DMS114 treated with DMSO at 0.1 percent for 48 hours (cell line): ENCODE measurements at regions not wholly inside any gene's neighbourhood (a gene's known extent, or its start where the extent isn't known, plus 50 kb on each side); places are given as distances from the start of the nearest gene placed in this dataset.

Source experiments
- DNase-seq: peaks from one replicate; lab custom pipeline; 2025; ENCODE audit not compliant: unreplicated experiment; lab: John Stamatoyannopoulos, UW

DNA sequence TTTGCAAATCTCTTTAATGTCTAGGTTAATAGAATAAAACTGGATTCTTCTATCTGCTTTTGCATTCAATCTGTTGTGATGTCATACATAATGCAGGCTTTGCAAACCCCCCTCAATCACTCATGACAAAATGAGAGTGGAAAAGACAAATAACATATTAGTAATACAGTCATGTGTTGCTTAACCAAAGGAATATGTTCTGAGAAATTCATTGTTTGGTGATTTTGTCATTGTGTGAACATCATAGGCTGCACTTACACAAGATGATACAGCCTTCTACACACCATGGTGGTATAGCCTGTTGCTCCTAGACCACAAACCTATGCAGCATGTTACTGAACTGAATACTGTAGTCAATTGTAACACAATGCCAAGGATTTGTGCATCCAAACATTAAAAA lies 87.3 kb upstream of the SEC61G start:
- no peak for DNase-seq

DNA sequence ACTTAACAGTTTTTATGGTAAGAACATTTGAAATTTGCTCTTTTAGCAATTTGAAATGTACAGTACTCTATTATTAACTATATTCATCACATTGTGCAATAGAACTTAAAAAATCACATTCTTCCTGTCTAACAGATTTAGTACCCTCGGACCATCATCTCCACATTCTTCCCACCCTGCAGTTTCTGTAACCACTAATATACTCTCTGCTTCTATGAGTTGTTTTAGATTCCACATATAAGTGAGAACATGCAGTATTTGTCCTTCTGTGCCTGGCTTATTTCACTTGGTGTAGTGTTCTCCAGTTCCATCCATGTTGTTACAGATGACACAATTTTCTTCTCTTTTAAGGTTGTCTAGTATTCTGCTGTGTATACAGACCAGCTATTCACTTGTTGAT lies 88.9 kb upstream of the SEC61G start:
- DNase-seq = no peak

DNA sequence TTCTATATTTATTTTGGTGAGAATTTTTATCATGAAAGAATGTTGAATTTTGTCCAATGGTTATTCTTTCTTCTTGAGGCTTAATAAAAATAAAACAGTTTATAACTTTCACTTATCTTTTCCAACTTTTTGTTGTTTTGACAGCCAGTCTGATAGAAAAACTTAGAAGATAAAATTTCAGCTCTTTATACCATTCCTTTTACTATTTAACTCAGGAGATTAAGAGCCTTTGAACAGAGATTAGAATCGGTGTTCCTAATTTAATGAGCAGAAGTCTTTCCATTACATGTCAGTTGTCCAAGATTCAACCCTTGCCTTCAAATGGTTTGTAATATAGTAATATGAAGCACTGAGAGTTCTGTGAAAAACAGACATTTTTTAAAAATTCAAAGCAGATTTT lies 97.8 kb upstream of the SEC61G start:
- DNase-seq = no peak

DNA sequence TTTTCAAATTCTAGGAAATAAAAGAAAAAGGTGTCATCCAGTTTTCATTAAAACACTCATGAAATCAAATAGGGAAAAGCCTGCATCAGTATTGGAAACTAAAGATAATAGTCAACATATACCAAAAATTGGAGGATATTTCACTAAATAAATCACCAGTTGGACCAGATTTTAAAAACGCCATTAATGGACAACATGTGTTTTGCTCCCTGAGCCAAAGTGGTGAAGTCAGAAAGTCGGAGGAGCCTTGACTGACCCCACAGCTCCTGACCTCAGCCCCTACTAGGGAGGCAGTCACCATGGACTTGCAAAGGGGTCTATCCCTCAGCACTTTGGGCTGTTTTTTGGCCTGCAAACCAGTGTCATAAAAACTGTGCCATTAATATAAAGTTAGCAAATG lies 98.3 kb upstream of the SEC61G start:
- DNase-seq = no peak

DNA sequence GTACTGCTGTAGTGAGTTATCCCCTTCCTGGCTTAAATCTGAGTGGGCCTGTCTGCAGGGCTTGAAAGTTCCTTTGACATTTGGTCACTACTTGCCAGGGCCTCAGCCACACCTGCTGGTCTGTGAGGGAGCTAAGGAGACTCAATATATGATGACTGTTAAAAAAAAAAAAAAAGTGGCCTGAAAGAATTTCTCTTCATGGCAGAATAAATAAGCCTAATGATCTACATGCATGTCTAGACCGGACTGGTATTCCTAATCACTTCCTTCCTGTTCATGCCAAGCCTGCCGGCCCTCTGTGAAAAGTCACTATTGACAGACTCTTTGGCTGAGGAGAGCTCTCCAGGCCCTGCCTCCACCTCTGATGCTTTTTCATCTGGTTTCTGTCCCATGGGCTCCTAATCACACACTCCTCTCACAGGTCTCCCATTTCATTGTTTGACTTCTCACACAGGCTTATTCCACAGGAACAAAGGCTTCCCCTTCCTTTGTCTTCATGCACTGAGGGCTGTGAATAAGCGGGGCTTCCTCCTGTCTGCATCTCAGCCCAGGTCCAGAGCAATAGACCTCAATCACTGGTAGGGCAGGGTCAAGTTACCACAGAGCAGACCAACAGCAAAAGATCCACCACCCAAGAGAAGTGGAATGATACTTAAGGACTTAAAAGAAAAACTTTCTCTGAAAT lies 99.1 kb upstream of the SEC61G start:
- DNase-seq = no peak

DNA sequence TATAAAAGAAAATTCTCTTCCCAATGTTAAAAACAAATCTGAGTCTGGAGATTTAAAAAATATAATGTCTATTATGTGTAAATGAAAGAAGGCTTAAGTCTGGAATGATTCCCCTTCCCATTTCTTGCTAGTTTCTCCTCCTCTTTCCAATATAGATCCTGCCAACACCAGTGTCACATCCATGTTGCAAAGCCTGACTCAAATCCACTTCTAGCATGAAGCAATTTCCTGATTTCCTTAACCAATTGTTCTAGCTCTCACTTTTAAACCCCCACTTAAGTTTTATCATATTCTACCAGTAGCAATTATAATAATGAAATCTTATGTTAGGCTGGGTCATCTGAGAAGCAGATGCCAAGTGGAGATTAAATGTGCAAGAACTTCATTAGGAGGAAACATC lies 100.1 kb upstream of the SEC61G start:
- no peak for DNase-seq

DNA sequence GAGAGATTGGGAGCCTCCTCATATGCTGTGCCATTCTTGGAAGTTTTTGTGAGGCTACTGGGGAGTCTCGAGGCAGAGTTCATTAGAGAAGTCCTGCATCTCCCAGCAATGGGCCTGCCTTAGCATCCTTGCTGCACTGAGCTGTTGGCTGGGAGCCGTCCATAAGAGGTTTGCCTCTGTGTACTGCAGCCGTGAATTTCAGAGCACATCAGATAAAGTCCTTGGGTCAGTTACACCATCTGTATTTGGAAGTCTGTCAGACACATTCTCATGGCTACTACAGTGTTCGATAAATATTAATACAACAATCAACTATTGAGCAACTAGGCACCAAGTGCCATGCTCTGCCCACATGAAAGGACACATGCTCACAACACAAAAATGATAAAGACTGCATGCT lies 100.5 kb upstream of the SEC61G start:
- no peak for DNase-seq

DNA sequence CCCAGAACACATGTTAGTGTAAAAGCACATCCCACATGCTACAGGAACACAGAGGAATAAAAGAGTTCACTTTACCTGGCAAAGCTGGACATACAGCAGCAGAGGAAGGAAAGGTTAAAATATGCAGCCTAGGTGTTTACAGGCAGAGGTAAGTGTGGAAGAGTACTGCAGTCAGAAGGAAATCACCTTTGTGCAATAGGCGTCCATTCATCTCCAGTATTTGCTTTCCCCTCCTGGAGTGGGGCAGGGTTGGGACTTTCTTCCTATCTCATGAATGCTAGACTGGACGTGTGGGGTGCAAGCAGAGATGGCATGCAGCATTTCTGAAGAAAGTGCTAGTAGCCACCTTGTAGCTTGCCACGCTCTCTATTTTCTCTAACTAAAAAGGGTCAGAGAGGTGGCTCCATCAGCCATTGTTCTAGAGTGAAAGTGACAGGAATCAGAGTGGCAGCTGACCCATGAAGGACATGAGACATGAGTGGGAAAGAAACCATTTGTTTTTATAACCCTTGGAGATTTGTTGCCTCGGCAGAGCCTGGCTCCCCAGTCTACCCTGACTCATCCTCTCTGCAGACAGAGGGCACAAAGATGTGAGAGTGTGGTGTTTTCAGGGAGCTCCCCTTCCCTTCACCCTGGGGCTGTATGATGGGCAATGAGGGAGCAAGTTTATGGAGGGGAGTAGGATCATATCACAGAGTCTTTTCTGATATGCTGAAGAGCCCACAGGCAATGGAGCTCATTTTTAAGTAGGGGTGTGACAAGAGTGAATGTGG lies 101.2 kb upstream of the SEC61G start:
- DNase-seq = no peak

DNA sequence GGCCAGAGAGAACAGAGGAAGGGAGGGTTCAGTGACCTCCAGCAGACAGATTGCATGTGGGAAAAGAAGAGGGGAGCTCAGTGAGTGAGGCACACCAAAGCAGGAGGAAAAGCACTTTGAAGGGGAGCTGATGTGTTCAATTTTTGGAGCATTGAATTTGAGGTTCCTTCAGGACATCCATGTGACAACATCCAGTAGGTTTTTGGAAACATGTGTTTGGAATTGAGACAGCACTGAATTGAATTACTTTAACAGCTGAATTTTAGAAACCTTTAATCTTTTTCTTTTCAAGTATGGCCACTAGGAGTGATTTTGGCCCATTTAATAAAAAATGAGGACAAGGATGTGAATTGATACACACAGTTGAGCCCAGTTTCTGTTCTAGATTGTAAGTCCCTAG lies 101.8 kb upstream of the SEC61G start:
- DNase-seq = no peak

DNA sequence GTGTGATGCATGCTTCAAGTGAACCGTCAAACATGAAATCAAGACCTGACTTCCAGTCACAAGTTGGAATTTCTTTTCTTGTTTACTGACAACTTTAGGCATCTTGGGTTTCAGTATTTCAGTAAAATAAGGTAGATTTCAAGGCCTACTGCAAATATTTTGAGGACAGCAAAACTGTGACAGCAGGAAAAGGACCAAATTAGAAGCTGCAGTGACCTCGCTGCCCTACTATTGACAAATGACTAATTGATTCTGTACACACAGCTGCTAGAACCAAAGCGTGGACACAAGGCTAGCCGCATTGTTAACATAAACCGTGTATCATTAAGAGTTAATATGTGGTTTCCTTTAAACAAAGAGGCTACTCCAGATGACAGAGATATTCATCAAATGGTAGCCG lies 105.7 kb upstream of the SEC61G start:
- DNase-seq = no peak

DNA sequence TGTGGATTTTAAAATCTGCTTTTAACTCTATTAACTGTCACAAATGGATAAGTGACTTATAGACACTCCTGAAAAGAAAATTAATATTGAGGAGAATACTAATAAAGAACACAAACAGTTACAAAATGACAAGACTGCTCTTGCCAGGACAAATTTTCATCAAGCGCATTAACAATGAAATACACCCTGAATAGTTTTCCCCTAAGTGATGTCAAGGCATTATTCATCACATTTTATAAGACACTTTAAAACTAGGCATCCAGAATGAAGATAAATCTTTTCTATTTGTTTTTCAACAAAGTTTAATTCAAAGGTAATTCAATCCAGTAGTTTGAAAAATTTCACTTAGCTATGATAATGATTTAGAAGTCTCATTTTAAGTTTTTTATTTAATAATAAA lies 110.5 kb upstream of the SEC61G start:
- no peak for DNase-seq

DNA sequence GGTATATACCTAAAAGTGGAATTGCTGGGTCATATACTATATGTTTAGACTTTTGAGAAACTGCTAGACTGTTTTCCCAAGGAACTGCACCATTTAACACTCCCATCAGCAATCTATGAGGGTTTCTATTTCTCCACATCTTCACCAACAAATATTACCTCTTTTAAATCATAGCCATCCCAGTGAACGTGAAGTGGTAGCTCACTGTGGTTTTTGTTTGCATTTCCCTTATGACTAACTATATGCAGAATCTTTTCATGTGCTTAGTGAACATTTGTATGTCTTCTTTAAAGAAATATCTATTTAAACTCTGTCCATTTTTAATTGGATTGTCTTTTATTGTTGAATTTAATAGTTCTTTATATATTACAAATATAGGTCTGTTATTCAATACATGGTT lies 115.8 kb upstream of the SEC61G start:
- no peak for DNase-seq

DNA sequence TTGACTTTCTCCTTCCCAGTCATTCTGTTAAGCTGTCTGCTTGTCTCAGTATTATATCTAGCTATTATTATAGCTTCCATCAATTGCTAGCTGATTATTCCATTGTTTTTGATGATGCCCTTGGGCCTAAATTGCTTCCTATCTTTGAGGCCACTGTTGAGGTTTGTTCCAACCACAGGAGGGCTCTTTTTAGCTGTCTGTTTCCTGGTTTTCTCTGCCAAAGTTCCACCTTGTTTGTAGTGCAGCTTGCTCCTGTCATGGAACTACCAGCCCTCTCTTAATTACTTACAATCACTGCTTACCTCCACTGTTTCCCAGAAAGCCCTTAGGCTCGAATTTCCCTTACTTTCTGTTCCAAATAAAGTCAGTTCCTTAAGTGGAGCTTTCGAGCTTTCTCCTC lies 118.7 kb upstream of the SEC61G start:
- DNase-seq = no peak

DNA sequence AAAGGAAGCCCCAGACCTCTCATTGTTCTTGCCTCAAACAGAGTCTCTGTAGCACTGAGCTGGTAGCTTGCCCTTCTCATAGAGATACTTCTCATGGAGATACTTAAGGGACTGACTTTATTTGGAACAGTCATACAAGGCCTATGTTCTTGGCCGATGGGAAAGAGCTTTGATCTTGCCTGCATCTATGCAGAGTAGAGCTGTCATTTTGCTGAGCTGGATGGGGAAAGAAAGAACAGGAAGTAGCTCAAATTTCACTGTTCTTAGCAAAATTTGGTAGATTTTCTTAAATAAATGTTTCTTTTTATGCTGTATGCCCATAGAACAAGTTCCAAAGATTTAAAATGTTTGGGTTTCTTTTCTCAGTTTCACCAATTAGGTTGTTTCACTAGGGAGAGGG lies 119.3 kb upstream of the SEC61G start:
- DNase-seq = no peak

DNA sequence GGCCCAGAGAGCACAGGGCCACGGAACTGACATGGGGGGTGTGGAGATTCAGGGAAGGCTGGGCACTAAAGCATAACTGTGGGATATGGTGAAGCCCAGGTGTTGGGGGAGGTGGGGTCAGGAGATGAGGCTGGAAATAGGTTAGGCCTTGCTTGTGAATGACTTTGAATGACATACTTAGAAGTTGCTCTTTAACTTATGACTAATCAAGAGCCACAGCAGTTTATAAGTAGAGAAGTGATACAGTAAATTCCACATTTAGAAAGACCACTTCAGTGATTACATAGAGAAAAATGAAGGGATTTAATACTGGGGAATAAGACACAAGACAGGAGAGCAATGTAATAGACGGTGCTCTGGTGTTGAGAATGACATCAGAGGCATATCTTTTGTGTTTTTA lies 120.8 kb upstream of the SEC61G start:
- DNase-seq = no peak

DNA sequence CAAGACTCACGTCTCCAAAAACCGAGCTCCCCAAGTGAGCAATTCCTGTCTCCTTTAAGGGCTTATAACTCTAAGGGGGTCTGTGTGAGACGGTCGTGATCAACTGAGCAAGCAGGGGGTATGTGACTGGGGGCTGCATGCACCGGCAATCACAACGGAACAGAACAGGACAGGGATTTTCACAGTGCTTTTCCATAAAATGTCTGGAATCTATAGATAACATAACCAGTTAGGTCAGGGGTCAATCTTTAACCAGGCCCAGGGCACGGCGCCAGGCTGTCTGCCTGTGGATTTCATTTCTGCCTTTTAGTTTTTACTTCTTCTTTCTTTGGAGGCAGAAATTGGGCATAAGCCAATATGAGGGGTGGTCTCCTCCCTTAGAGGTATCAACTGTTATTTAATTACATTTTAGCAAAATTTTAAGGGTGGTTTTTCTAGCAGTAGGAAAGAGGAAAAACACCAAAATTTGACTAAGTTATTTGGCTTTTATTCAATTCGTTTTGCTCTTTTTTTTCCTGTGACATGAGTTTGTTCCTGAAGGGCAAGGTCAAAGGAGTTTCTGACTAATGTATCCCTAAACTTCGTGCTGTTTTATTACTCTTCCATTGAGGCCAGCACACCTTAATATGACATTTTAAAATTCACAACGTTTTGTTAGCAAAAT lies 121.4 kb upstream of the SEC61G start:
- no peak for DNase-seq

DNA sequence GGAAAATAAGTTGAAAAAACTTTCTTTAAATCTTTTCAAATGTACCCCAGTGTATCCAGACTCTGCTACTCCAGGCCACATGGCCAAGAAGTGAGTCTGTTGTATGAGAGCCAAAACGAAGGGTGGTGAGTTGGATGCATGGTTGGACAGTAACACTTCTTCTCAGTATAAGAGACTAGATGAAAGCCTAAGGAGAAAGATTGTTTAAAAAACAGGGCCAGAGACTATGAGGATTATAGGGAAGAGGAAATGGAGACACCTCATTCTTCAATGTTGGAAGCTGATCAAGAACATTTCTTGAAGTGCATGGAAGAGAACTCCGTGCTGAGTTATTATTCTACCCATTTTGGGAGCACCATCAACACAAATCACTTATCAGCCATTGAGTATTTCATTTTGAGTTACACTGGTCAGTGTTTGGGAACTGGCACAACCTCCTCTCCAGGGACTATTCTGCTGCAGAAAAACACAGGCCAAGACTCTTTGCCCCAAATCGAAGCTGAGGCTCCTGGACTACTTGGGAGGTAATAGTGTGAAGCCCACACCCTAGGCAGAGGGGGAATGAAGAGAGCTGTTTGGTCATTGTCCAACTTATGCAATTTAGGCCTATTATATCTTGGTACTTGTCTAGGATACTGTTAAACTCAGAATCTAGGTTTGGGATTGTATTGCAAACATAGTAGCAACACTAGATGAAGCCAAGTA lies 123.0 kb upstream of the SEC61G start:
- DNase-seq = no peak

DNA sequence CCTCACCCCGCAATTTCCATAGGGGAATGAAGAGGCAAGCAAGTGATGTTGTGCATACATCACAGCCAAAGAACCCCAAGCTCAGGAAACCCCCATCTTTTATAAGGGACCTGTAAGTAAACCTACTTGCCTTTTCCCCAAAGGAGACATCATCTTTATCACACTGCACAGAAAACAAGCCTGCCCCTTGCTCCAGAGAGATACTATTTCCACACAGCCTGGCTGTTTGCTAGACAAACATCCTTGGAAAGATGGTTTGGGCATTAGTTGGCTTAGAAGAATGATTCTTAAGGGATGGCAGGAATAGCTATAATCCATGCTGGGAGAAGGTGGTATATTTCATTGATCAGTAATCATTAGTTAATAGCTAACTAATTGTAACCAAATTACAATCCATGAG lies 123.7 kb upstream of the SEC61G start:
- no peak for DNase-seq

DNA sequence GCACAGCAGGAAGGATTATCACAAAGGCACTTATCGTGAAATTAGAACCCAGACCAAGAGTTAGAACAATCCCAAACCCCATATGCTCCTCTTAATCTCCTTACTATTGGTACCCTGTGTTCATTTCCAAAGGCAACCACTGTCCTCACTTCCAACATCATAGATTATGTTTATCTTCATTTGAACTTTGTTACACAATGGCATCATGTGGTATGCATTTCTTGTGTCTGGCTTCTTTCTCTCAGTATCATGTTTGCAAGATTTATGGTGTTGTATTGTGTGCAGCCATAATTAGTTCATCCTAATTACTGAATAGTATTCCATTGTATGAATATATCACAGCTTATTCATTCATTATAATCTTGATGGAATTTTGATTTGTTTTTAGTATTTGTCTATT lies 124.6 kb upstream of the SEC61G start:
- DNase-seq = no peak

DNA sequence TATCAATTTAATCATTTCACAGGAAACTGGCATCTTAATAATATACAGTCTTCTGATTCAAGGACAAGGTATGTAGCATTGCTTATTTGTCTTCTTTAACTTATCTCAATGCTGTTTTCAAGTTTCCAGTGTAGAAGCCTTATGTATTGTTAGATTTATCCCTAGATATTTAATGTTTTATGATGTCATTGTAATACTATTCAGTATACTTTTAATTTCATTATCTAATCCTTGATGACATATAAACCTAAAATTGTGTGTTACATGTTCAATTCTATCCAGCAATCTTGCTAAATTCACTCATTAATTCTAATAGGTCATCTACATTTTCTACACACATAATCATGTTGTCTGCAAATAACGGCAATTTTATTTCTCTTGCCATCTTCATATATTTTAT lies 126.3 kb upstream of the SEC61G start:
- no peak for DNase-seq

DNA sequence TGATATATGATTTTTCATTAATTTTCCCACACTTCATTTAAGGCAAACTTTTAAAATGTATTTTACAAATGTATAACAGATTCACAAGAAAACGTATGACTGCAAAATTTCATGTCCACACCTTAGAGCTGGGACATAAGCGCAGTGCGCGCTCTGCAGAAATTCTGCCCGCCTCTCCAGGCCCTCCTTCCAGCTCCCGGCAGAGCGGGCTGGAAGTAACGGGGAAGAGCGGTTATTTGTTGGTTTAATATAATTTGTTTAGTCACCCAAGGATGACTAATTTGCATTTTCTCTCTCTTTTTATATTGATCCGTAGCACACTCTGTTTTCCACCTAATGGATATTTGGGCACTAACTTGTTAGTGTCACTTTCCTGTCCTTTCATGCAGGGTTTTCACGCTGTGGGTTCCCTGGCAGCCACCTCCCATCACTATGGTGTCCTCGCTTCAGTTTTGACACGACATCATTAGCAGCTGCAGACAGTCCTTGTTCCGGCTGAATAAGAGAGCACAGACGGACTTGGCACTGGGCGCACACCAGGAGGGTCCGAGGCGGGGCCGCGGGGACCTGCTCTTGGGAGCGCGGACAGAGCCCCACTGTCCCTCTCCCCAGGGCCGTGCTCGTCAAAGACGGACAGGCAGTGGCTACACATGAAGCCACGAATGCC lies 129.2 kb upstream of the SEC61G start:
- DNase-seq = no peak
